Fibroblast of skin of scalp (primary cell): ENCODE measurements at regions not wholly inside any gene's neighbourhood (a gene's known extent, or its start where the extent isn't known, plus 50 kb on each side); places are given as distances from the start of the nearest gene placed in this dataset.

Experiments
- DNase-seq: peaks from one replicate; pipeline ENCODE4 v3.0.0-alpha.2; 2013

GRCh38 chr14:25945746-25946145 lies 652.1 kb downstream of the NOVA1 start:
- no peak for DNase-seq

GRCh38 chr14:25944020-25944419 lies 653.8 kb downstream of the NOVA1 start:
- no peak for DNase-seq

- no peak for DNase-seq
Observed at GRCh38 chr14:25943329-25943728, 654.5 kb downstream of the NOVA1 start.

GRCh38 chr14:25942090-25942489 lies 655.7 kb downstream of the NOVA1 start:
- DNase-seq, result no peak

GRCh38 chr14:25933731-25934130 lies 664.1 kb downstream of the NOVA1 start:
- DNase-seq, result no peak

- no peak for DNase-seq
Observed at GRCh38 chr14:25929881-25930615, 667.8 kb downstream of the NOVA1 start.

GRCh38 chr14:25911831-25912230 lies 686.0 kb downstream of the NOVA1 start:
- DNase-seq, result no peak

GRCh38 chr14:25909045-25909747 lies 688.6 kb downstream of the NOVA1 start:
- DNase-seq, result no peak

GRCh38 chr14:25908277-25909044 lies 689.4 kb downstream of the NOVA1 start:
- no peak for DNase-seq

GRCh38 chr14:25904446-25904845 lies 693.4 kb downstream of the NOVA1 start:
- no peak for DNase-seq

GRCh38 chr14:25899197-25899596 lies 698.6 kb downstream of the NOVA1 start:
- DNase-seq, result no peak

- DNase-seq, result no peak
Observed at GRCh38 chr14:25896777-25897176, 701.1 kb downstream of the NOVA1 start.

- DNase-seq, result no peak
Observed at GRCh38 chr14:25895740-25896139, 702.1 kb downstream of the NOVA1 start.

- no peak for DNase-seq
Observed at GRCh38 chr14:25887251-25887878, 710.5 kb downstream of the NOVA1 start.

GRCh38 chr14:25884657-25885056 lies 713.2 kb downstream of the NOVA1 start:
- no peak for DNase-seq

GRCh38 chr14:25882899-25883298 lies 714.9 kb downstream of the NOVA1 start:
- no peak for DNase-seq

GRCh38 chr14:25875475-25875874 lies 722.4 kb downstream of the NOVA1 start:
- no peak for DNase-seq

- DNase-seq, result no peak
Observed at GRCh38 chr14:25869854-25870253, 728.0 kb downstream of the NOVA1 start.

- DNase-seq, result no peak
Observed at GRCh38 chr14:25868521-25869314, 729.1 kb downstream of the NOVA1 start.

- DNase-seq, result no peak
Observed at GRCh38 chr14:25861406-25861805, 736.4 kb downstream of the NOVA1 start.

- no peak for DNase-seq
Observed at GRCh38 chr14:25848601-25849000, 749.2 kb downstream of the NOVA1 start.

- no peak for DNase-seq
Observed at GRCh38 chr14:25846246-25846645, 751.6 kb downstream of the NOVA1 start.
